GM18499 (cell line): ENCODE measurements at regions not wholly inside any gene's neighbourhood (a gene's known extent, or its start where the extent isn't known, plus 50 kb on each side); places are given as distances from the start of the nearest gene placed in this dataset.
"Not testable (repeated sequence)": the region's sequence is repeated elsewhere in the genome, so short reads cannot be mapped to it uniquely, and the experiment has no call there.

Experiments
- ATAC-seq: cut with Tn5 transposase; IDR thresholded peaks from one replicate; pipeline ENCODE4 v1.9.1; 2021; ENCODE audit warnings: moderate number of reproducible peaks; ENCODE audit not compliant: insufficient read depth, unreplicated experiment

DNA sequence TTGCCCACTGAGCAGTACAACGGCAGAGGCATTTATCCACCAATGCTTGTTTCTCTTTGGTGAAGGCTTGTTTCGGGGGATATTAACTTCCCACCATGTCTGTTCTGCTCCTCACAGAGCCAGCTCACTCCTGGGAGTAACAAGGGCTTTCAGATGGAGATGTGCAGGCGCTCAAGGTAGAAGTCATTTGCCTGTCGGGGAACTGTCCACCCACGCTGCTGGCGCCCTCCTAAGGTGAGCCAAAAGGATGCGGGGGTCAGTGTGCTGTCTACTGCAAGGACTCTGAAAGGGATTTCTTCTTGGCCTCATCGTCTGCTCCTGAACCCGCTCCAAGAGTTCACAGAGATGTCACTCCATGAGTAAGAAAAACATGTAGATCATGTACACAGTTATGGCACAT, 57.0 kb upstream of the CYRIA start:
- ATAC-seq = no peak

DNA sequence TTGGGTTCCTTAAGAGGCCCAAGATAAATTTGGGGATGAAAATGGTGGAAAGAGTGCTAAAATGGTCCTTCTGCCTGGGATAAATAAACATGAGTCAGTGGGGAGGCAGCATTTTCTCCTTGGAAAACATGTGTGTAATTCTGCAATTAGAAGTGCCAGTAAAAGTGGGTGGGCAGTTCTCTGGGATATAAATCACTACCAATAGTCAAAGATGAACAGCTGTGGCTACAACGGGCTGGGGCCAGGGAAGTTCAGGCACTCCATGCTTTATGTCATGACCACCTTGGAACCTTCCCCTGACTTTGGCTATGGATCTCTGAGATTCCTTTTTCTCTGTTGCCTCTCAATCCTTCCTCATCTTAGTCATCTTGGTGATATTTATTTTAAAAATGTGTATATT, 56.5 kb upstream of the CYRIA start:
- no peak for ATAC-seq

DNA sequence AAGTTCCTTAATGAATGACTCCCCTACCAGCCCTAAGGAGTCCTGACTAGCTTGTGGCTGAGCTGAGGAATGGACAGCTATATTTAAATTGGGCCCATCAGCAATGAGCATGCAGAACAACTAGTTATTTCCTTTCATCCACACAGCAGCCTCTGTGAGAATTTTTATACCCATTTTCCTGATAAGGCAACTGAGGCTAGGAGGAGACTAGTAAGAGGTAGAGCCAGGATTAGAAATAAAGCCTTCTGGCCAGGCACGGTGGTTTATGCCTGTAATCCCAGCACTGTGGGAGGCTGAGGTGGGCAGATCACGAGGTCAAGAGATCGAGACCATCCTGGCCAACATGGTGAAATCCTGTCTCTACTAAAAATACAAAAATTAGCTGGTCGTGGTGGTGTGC, 55.9 kb upstream of the CYRIA start:
- ATAC-seq = not testable (repeated sequence)

DNA sequence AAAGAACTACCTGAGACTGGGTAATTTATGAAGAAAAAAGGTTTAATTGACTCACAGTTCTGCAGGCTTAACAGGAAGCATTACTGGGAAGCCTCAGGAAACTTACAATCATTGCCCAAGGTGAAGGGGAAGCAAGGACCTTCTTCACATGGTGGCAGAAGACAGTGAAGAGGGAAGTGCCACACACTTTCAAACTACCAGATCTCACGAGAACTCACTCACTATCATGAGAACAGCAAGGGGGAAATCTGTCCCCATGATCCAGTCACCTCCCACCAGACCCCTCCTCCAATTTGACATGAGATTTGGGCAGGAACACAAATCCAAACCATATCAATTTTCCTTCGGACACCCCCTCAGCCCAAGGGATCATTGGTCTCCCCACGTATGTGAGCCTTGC, 55.1 kb upstream of the CYRIA start:
- ATAC-seq = not testable (repeated sequence)

DNA sequence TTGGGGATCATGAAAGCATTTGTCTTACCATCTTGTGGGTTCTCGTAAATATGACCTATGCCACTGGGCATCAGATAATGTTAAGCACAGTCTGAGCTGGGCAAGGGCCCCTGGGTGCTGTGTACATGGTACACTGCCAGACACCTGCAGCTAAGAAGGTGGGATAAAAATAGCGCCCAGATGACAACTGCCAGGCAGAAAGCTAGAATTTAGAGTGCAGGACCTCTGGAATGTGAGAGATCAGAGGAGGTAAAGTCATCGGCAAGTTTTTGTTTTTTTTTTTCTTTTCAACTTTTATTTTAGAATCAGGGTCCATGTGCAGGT, 53.8 kb upstream of the CYRIA start:
- ATAC-seq = no peak

DNA sequence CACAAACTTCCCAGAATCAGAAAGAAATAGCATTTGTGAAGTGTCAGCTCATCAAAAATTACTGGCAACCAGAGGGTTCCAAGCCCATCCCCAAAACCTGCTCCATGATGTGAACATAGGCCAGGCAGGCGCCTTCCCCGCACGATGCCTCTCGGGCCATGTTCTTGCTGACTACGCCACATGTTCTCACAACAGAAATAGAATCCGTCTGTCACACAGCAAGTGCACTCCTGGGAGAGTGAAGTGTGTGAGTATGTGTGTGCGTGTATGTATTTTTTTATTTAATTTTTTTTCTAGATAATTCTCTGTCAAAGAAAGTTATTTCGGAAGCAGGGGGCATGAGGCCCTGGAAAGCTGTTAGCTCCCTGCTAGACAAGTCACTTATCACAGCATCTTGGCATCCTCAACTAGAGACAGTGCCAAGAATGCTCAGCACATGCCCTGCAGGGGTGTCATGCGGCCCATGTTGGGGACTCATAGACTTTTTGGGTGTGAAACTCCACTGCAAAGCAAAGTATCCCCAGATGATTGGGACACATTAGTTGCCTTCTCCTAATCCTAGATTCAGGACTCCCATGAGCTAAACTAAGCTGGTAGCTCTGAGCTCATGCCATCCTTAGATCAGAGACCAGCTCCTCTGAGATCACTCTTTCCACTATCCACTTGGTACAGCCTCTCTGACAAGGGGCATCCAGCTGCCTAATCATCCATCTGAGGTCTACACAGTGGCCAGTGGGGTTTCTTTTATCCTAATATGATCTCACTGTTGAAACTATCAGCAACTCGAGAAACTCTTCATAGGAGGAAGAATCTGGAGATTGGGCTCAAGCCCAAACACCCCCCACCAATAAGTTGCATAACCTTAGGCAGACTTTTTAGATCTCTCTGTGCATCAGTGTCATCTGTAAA, 53.2 kb upstream of the CYRIA start:
- no peak for ATAC-seq

DNA sequence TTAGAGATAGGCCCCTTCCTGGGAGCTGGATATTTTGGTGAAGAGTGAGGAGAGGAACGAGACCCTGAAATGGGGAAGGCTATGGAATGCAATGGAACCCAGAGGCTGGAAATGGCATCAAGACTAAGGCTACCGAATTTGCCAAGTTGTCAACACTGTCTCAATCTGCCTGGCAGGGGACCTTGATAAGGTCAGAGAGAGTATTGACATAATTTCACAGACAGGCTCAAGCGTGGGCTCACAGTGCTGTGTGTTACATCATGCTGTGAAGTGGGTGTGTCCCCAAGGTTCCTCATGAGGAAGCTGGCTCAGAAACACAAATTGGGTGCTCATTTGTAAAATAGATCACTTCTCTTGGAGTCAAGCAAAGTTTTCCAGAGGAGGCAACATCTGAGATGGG, 51.8 kb upstream of the CYRIA start:
- no peak for ATAC-seq

DNA sequence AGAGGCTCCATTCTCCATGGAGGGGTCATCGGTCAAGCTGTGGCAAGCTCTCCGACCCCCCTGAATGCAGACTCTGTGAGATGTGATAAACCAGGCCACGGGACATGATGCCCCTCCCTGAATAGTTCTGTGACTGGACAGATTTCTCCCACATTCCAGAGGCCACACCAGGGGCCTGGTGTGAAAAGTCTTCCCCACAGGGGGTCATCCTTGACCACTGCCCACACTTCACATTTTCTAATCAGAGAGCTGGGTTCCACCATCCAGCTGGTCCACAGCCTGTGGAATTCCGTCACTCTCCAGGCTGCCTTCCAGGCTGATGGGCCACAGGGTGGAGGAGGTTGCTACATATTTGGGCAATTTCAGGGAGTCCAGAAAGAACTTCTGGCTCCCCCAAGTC, 51.3 kb upstream of the CYRIA start:
- ATAC-seq = no peak

DNA sequence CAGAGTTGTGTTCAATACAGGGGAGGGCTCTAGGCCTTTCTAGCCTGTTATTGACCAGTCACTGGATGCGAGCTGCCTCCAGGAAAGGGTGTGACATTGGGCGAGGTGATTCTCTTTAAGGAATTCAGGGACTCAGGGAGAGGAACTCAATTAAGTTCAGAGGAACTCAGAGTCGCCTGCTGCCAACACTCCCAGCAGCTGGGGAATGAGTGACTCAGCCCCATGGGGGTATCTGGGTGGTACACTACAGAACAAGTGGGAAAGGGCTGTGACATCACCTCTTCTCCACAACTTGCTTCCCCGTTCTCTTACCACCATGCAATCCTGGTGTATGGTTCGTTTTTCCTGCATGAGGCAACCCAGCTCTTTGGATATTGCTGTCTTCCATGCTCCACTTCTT, 50.4 kb upstream of the CYRIA start:
- ATAC-seq = no peak
